ENCODE measurements at regions not wholly inside any gene's neighbourhood (a gene's known extent, or its start where the extent isn't known, plus 50 kb on each side); places are given as distances from the start of the nearest gene placed in this dataset.

- TF ChIP-seq, protein P1, sequence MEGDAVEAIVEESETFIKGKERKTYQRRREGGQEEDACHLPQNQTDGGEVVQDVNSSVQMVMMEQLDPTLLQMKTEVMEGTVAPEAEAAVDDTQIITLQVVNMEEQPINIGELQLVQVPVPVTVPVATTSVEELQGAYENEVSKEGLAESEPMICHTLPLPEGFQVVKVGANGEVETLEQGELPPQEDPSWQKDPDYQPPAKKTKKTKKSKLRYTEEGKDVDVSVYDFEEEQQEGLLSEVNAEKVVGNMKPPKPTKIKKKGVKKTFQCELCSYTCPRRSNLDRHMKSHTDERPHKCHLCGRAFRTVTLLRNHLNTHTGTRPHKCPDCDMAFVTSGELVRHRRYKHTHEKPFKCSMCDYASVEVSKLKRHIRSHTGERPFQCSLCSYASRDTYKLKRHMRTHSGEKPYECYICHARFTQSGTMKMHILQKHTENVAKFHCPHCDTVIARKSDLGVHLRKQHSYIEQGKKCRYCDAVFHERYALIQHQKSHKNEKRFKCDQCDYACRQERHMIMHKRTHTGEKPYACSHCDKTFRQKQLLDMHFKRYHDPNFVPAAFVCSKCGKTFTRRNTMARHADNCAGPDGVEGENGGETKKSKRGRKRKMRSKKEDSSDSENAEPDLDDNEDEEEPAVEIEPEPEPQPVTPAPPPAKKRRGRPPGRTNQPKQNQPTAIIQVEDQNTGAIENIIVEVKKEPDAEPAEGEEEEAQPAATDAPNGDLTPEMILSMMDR (IDR thresholded peaks at IDR 0.05; ENCODE audit: low read depth, low read length, missing control alignments), result no peak
- peak overlapping the region; percentile 64 for H3K4me3 ChIP-seq (ENCODE audit: low read depth, low read length)
- DNase-seq (ENCODE audit: low read depth), result peak; percentile 68
These were observed 93.7 kb upstream of the PRDM1 start for GRCh38 chr6:105992315-105992961.

DNA sequence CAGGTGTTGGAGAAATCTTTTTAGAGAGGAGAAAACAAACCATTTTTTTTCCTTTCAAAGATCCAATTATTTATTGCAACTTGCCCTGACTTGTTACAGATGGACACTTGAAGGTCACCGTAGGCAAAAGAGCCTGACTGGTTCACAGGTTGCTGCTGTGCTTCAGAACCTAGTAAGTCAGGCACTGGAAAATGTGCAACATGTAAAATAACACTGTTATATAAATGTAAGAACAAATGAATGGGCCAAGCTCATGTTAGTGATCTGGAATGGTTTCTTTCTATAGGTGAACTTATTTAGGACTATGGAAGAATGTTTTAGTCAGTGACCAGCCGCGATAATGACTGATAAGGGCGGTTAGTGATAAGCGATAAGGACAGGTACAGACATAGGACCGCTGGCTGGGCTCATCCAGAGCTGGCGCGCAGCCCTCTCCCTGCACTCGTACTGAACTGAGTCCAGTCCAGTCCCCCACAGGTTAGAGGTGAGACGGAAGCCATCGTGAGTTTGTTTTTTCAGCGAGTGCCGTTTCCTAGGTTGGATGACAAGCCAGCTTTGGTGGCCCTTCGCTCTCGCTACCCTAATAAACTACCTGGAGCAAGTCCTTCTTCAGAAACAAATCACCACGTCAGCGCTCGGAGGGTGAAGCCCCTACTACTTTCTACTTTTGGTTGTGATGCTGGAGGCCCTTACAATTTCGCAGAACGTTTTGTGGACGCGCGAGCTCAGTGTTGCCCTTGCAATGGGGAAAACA is 94.4 kb upstream of the PRDM1 start:
- TF ChIP-seq, protein P1 (IDR thresholded peaks at IDR 0.05; ENCODE audit: low read depth, low read length, missing control alignments), result no peak
- no peak for DNase-seq (ENCODE audit: low read depth)
- H3K4me3 ChIP-seq (ENCODE audit: low read depth, low read length), result peak overlapping the region; percentile 64

GRCh38 chr6:105990151-105990550 is 96.0 kb upstream of the PRDM1 start:
- no peak for DNase-seq (ENCODE audit: low read depth)
- H3K4me3 ChIP-seq (ENCODE audit: low read depth, low read length), result no peak overlapping the region
- TF ChIP-seq, protein P1 (IDR thresholded peaks at IDR 0.05; ENCODE audit: low read depth, low read length, missing control alignments), result no peak

- DNase-seq (ENCODE audit: low read depth), result no peak
- H3K4me3 ChIP-seq (ENCODE audit: low read depth, low read length), result no peak overlapping the region
- TF ChIP-seq, protein P1 (IDR thresholded peaks at IDR 0.05; ENCODE audit: low read depth, low read length, missing control alignments), result no peak
These were observed 97.1 kb upstream of the PRDM1 start for GRCh38 chr6:105988812-105989577.

GRCh38 chr6:105988321-105988720 is 97.8 kb upstream of the PRDM1 start:
- H3K4me3 ChIP-seq (ENCODE audit: low read depth, low read length), result no peak overlapping the region
- DNase-seq (ENCODE audit: low read depth), result no peak
- TF ChIP-seq, protein P1 (IDR thresholded peaks at IDR 0.05; ENCODE audit: low read depth, low read length, missing control alignments), result no peak

- TF ChIP-seq, protein P1 (IDR thresholded peaks at IDR 0.05; ENCODE audit: low read depth, low read length, missing control alignments), result no peak
- H3K4me3 ChIP-seq (ENCODE audit: low read depth, low read length), result no peak overlapping the region
- DNase-seq (ENCODE audit: low read depth), result no peak
These were observed 98.6 kb upstream of the PRDM1 start for GRCh38 chr6:105987516-105987915.

Data from GM12864 (cell line).